K562 (cell line): ENCODE measurements at regions not wholly inside any gene's neighbourhood (a gene's known extent, or its start where the extent isn't known, plus 50 kb on each side); places are given as distances from the start of the nearest gene placed in this dataset.

ENCODE experiments used
- ATAC-seq: fragments of 200-7000 bp; cut with Tn5 transposase; 3 replicates; pipeline ENCODE4 v1.9.1; 2020; ENCODE audit warnings: moderate library complexity
- BruUV-seq: library from RNA; stranded (reverse); fragments of 400-500 nt; replicated peaks from 2 replicates; lab custom pipeline; 2021; lab: Mats Ljungman, UMichigan
- CTCF ChIA-PET: fragments of 300-600 bp; formaldehyde crosslinking; extraction: SDS; loops from one replicate; lab custom pipeline; 2021; ENCODE audit warnings: low intra/inter-chr PET ratio; lab: Yijun Ruan, JAX
- POLR2A ChIA-PET: fragments of 300-600, 350-650 bp; sonication (Branson Sonifier 250); formaldehyde crosslinking; extraction: SDS; loops from one replicate; lab custom pipeline; 2021; ENCODE audit warnings: antibody characterized with exemption, inconsistent platforms; lab: Yijun Ruan, JAX
- DNase-seq, 4 experiments: peaks; one replicate each; pipeline versions ENCODE4 v3.0.0 to v3.0.0-alpha.2; 2011 to 2018; ENCODE audit warnings: low spot score in 3 of 4, mixed read lengths in 3 of 4; ENCODE audit errors: extremely low read depth in 1 of 4
- FAIRE-seq: peaks from 2 replicates; lab custom pipeline; 2011; peaks lifted over from hg19 to GRCh38; lab: Jason Lieb, UNC
- H2AFZ ChIP-seq: 2 replicates; pipeline ENCODE4 v1.6.0; 2011; ENCODE audit warnings: low read depth, low read length, control low read depth, inconsistent platforms
- H3K27ac ChIP-seq: fragments of 200-600 bp; 3 replicates; pipeline ENCODE4 v1.8.0; 2011; ENCODE audit warnings: low read depth, mild to moderate bottlenecking, control low read depth, inconsistent platforms, low read length, moderate library complexity, mixed read lengths; ENCODE audit errors: extremely low read depth
- H3K27me3 ChIP-seq, 2 experiments: fragments of 300-600 bp in 1 of 2; 2 replicates in 1 of 2; 3 replicates in 1 of 2; pipeline versions ENCODE4 v1.6.0 to v1.8.0; 2011; ENCODE audit warnings: inconsistent platforms in 2 of 2, low read length in 2 of 2, mild to moderate bottlenecking in 1 of 2, mixed read lengths in 1 of 2, moderate library complexity in 1 of 2; ENCODE audit not compliant: control insufficient read depth in 2 of 2, insufficient read depth in 2 of 2
- H3K36me3 ChIP-seq: fragments of 300-600 bp; 3 replicates; pipeline ENCODE4 v1.8.0; 2011; ENCODE audit warnings: mild to moderate bottlenecking, low read length, inconsistent platforms; ENCODE audit not compliant: control insufficient read depth, insufficient read depth
- H3K4me1 ChIP-seq, 2 experiments: fragments of 200-600 bp in 1 of 2; replicated peaks in 1 of 2; 2 replicates in 1 of 2; 3 replicates in 1 of 2; pipeline versions ENCODE4 v1.5.1 to v1.8.0; 2011; ENCODE audit warnings: inconsistent platforms in 2 of 2, low read length in 2 of 2, mild to moderate bottlenecking in 1 of 2, mixed read lengths in 1 of 2, moderate library complexity in 1 of 2; ENCODE audit not compliant: control insufficient read depth in 2 of 2, insufficient read depth in 2 of 2
- H3K4me2 ChIP-seq: 2 replicates; pipeline ENCODE4 v1.6.1; 2011; ENCODE audit warnings: low read length, control low read depth, inconsistent platforms, mixed read lengths; ENCODE audit not compliant: insufficient read depth
- H3K4me3 ChIP-seq: fragments of 200-600 bp; sonication (generic), shearing (Covaris generic); 2 replicates; pipeline ENCODE4 v1.5.1; 2016; ENCODE audit warnings: control low read depth, inconsistent platforms
- H3K79me2 ChIP-seq: fragments of 200-600 bp; 3 replicates; pipeline ENCODE4 v1.8.0; 2011; ENCODE audit warnings: low read length, inconsistent platforms; ENCODE audit not compliant: control insufficient read depth, insufficient read depth
- H3K9ac ChIP-seq, 2 experiments: 2 replicates each; pipeline versions ENCODE4 v1.6.0 to v1.6.1; 2011; ENCODE audit warnings: low read depth in 2 of 2, low read length in 2 of 2, control low read depth in 1 of 2, inconsistent platforms in 1 of 2, mild to moderate bottlenecking in 1 of 2, mixed read lengths in 1 of 2; ENCODE audit not compliant: insufficient read depth in 1 of 2
- H3K9me1 ChIP-seq: one replicate; pipeline ENCODE4 v1.6.0; 2011; ENCODE audit warnings: inconsistent platforms, mild to moderate bottlenecking, low read length, moderate library complexity; ENCODE audit not compliant: control insufficient read depth, insufficient read depth
- H3K9me3 ChIP-seq: replicated peaks from 2 replicates; pipeline ENCODE4 v1.5.1; 2011; ENCODE audit warnings: low read depth, low read length, inconsistent platforms; ENCODE audit not compliant: control insufficient read depth, insufficient read depth
- H4K20me1 ChIP-seq: replicated peaks from 2 replicates; pipeline ENCODE4 v1.6.1; 2011; ENCODE audit warnings: low read length, inconsistent platforms, mixed read lengths; ENCODE audit not compliant: control insufficient read depth, insufficient read depth
- CREM ChIP-seq: IDR thresholded peaks from 2 replicates; pipeline ENCODE4 v1.6.1; 2014; ENCODE audit warnings: antibody characterized with exemption, low read depth
- KLF1 ChIP-seq: fragments of 450-650 bp; IDR thresholded peaks from 2 replicates; pipeline ENCODE4 v1.6.1; 2016; ENCODE audit warnings: missing genetic modification characterization, missing compliant biosample characterization
- KLF13 ChIP-seq: fragments of 450-650 bp; IDR thresholded peaks from 2 replicates; pipeline ENCODE4 v1.6.1; 2016; ENCODE audit warnings: missing genetic modification characterization, low read depth, mild to moderate bottlenecking, missing compliant biosample characterization, moderate library complexity, borderline replicate concordance
- MAFF ChIP-seq: IDR thresholded peaks from 2 replicates; pipeline ENCODE4 v1.6.1; 2012; ENCODE audit warnings: low read length, improper control_type of control experiment
- MLX ChIP-seq, 2 experiments: fragments of 450-650 bp in 1 of 2; sonication (generic) in 1 of 2; formaldehyde crosslinking; conservative IDR thresholded peaks; 2 replicates each; pipeline versions ENCODE4 v1.4.0 to v1.8.1; 2020 to 2022; ENCODE audit warnings: mild to moderate bottlenecking in 1 of 2, missing genetic modification reagents in 1 of 2
- MTA3 ChIP-seq: fragments of 450-650 bp; formaldehyde crosslinking; IDR thresholded peaks from 2 replicates; pipeline ENCODE4 v1.6.1; 2017; ENCODE audit warnings: mild to moderate bottlenecking, borderline replicate concordance
- NR3C1 ChIP-seq: sonication (generic); formaldehyde crosslinking; IDR thresholded peaks from 2 replicates; pipeline ENCODE4 v1.8.1; 2022; ENCODE audit warnings: missing genetic modification reagents
- PCBP1 ChIP-seq: fragments of 200-400 bp; formaldehyde crosslinking; IDR thresholded peaks from 2 replicates; pipeline ENCODE4 v1.6.1; 2018; ENCODE audit warnings: mild to moderate bottlenecking, low read depth, low read length; ENCODE audit not compliant: poor library complexity, severe bottlenecking
- PTBP1 ChIP-seq: fragments of 200-400 bp; formaldehyde crosslinking; IDR thresholded peaks from 2 replicates; pipeline ENCODE4 v1.6.1; 2017; ENCODE audit warnings: low read depth, low read length
- RBM22 ChIP-seq: fragments of 200-400 bp; formaldehyde crosslinking; IDR thresholded peaks from 2 replicates; pipeline ENCODE4 v1.6.1; 2018; ENCODE audit warnings: low read length, low read depth; ENCODE audit not compliant: poor library complexity, severe bottlenecking
- SRSF1 ChIP-seq: fragments of 200-400 bp; formaldehyde crosslinking; IDR thresholded peaks from 2 replicates; pipeline ENCODE4 v1.6.1; 2017; ENCODE audit warnings: mild to moderate bottlenecking, low read depth, low read length, moderate library complexity
- ZBTB8A ChIP-seq: fragments of 450-650 bp; IDR thresholded peaks from 2 replicates; pipeline ENCODE4 v1.6.1; 2018; ENCODE audit warnings: mild to moderate bottlenecking, moderate library complexity; ENCODE audit not compliant: partially characterized antibody
- ZNF77 ChIP-seq: fragments of 250-450 bp; sonication (Bioruptor Pico); IDR thresholded peaks from 2 replicates; pipeline ENCODE4 v1.5.0; 2020
- WGBS: fragments of 100-300 bp; shearing (Covaris generic); methylation state at CpG from one replicate; pipeline ENCODE4 v1.1.6; 2016; ENCODE audit warnings: low coverage, mixed read lengths; ENCODE audit not compliant: insufficient coverage; ENCODE audit errors: missing lambda C conversion rate; 5-methylcytosine and 5-hydroxymethylcytosine counted together
- in situ Hi-C: fragments of 300-500 bp; cut with MboI; formaldehyde crosslinking; loops from 4 replicates; pipeline ENCODE4 v1.15.0; 2018; ENCODE audit warnings: inconsistent platforms, mixed read lengths
- intact Hi-C: fragments of 100-400 bp; cut with micrococcal nuclease; formaldehyde crosslinking; loops from 2 replicates; pipeline ENCODE4 v1.14.2; 2022
- TF ChIP-seq, protein P1 (sequence below): sonication (generic); formaldehyde crosslinking; IDR thresholded peaks from 2 replicates; pipeline ENCODE4 v1.8.1; 2022; ENCODE audit warnings: missing genetic modification reagents
- TF ChIP-seq, protein P2 (sequence below): fragments of 250-450 bp; sonication (Bioruptor Pico); IDR thresholded peaks from 2 replicates; pipeline ENCODE4 v1.4.0; 2020

- no peak for TF ChIP-seq MLX (CRISPR knock-in tag; conservative IDR thresholded peaks at IDR 0.05)
- TF ChIP-seq CREM: no peak
- TF ChIP-seq NR3C1: no peak
- TF ChIP-seq MTA3: no peak
- no peak for TF ChIP-seq KLF13 (tag)
- no peak for TF ChIP-seq RBM22
- TF ChIP-seq, protein P1, sequence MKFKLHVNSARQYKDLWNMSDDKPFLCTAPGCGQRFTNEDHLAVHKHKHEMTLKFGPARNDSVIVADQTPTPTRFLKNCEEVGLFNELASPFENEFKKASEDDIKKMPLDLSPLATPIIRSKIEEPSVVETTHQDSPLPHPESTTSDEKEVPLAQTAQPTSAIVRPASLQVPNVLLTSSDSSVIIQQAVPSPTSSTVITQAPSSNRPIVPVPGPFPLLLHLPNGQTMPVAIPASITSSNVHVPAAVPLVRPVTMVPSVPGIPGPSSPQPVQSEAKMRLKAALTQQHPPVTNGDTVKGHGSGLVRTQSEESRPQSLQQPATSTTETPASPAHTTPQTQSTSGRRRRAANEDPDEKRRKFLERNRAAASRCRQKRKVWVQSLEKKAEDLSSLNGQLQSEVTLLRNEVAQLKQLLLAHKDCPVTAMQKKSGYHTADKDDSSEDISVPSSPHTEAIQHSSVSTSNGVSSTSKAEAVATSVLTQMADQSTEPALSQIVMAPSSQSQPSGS (CRISPR knock-in tag): no peak
- TF ChIP-seq SRSF1: no peak
- TF ChIP-seq ZBTB8A: no peak
- no peak for TF ChIP-seq ZNF77 (CRISPR knock-in tag)
- no peak for TF ChIP-seq KLF1
Measured at GRCh38 chr17:71458322-71458721, 662.5 kb upstream of the SOX9 start (continued).

- BruUV-seq: no TSS peak
- in situ Hi-C loops (no loop called here), intact Hi-C loops (no loop called here)
- no peaks in the 10 kb centered on the region for H3K27me3 ChIP-seq
- H2AFZ ChIP-seq: no peak overlapping the region
- H3K9me3 ChIP-seq: no peaks in the 10 kb centered on the region
- no peak overlapping the region for H3K4me2 ChIP-seq
- ChIA-PET POLR2A (no interaction called here), CTCF (no interaction called here)
- FAIRE-seq (no peak), ATAC-seq (no peak), DNase-seq (no peak)
- no peaks in the 10 kb centered on the region for H3K4me1 ChIP-seq
- no peak overlapping the region for H3K9ac ChIP-seq
- 3% methylated on average over 4 of the region's 4 CpGs for WGBS
- H3K27ac ChIP-seq: no peak overlapping the region
- no peaks in the 10 kb centered on the region for H3K9me1 ChIP-seq
- H3K79me2 ChIP-seq: no peaks in the 10 kb centered on the region
- H4K20me1 ChIP-seq: no peaks in the 10 kb centered on the region
- no peak overlapping the region for H3K4me3 ChIP-seq
- H3K36me3 ChIP-seq: no peaks in the 10 kb centered on the region
- TF ChIP-seq PTBP1: no peak
- no peak for TF ChIP-seq PCBP1
- TF ChIP-seq MAFF: no peak
- TF ChIP-seq, protein P2, sequence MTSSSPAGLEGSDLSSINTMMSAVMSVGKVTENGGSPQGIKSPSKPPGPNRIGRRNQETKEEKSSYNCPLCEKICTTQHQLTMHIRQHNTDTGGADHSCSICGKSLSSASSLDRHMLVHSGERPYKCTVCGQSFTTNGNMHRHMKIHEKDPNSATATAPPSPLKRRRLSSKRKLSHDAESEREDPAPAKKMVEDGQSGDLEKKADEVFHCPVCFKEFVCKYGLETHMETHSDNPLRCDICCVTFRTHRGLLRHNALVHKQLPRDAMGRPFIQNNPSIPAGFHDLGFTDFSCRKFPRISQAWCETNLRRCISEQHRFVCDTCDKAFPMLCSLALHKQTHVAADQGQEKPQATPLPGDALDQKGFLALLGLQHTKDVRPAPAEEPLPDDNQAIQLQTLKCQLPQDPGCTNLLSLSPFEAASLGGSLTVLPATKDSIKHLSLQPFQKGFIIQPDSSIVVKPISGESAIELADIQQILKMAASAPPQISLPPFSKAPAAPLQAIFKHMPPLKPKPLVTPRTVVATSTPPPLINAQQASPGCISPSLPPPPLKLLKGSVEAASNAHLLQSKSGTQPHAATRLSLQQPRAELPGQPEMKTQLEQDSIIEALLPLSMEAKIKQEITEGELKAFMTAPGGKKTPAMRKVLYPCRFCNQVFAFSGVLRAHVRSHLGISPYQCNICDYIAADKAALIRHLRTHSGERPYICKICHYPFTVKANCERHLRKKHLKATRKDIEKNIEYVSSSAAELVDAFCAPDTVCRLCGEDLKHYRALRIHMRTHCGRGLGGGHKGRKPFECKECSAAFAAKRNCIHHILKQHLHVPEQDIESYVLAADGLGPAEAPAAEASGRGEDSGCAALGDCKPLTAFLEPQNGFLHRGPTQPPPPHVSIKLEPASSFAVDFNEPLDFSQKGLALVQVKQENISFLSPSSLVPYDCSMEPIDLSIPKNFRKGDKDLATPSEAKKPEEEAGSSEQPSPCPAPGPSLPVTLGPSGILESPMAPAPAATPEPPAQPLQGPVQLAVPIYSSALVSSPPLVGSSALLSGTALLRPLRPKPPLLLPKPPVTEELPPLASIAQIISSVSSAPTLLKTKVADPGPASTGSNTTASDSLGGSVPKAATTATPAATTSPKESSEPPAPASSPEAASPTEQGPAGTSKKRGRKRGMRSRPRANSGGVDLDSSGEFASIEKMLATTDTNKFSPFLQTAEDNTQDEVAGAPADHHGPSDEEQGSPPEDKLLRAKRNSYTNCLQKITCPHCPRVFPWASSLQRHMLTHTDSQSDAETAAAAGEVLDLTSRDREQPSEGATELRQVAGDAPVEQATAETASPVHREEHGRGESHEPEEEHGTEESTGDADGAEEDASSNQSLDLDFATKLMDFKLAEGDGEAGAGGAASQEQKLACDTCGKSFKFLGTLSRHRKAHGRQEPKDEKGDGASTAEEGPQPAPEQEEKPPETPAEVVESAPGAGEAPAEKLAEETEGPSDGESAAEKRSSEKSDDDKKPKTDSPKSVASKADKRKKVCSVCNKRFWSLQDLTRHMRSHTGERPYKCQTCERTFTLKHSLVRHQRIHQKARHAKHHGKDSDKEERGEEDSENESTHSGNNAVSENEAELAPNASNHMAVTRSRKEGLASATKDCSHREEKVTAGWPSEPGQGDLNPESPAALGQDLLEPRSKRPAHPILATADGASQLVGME (CRISPR knock-in tag): no peak
Measured at GRCh38 chr17:71460943-71461342, 659.9 kb upstream of the SOX9 start.
